GM21423 (cell line): ENCODE measurements at regions not wholly inside any gene's neighbourhood (a gene's known extent, or its start where the extent isn't known, plus 50 kb on each side); places are given as distances from the start of the nearest gene placed in this dataset.

Experiments
- ATAC-seq: cut with Tn5 transposase; IDR thresholded peaks from one replicate; pipeline ENCODE4 v1.9.1; 2021; ENCODE audit warnings: mild to moderate bottlenecking, moderate library complexity; ENCODE audit not compliant: unreplicated experiment

DNA sequence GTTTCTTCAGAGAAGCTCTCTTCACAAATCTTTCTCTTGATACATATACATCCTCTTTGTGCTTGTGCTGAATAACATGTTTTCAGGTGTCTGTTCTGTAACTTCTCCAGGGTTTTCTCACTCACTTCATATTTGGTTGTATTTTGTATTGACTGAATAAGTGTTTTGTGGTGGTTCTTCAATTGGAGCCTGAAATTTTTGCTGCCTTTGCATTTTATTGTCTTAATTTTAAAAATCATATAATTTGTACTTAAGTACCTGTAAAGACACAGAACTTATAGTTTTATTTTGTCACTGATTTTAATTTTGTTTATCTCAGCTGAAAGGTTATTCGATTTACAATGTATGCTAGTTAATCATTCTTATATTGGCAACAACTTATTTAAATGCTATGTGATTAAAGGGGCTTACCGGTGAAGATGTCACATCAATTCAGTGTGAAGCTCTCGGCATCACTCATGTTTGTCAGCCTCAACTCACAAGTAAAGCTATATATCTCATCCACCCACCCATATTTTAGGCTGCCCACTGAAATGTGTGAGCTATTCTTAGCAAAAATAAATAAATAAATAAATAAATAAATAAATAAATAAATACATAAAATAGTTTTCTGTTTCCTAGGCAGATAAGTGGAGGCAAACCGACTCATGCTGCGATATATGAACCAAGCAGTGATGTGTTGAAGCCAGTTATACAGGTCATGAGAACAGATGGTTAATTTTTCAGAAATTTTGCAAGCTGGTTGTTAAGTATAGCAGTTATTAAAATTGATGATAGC lies 76.4 kb upstream of the FSTL5 start:
- ATAC-seq: no peak

DNA sequence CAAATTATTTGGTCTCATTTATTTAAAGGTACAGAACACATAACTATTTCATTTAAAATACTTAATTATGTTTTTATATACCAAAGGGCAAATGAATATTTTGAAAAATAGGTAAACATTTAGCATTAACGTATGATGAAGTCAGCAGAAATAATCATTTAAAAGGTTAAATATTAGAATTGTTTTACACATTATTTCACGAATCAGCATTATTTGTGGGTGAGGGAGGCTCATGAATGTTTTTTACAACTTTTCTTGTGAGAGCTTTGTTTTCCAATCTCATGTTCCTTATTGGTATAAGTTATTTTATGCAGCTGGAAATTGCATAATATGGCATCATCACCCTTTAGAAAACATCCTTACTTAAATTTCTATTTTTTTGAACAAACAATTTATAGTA lies 73.9 kb upstream of the FSTL5 start:
- ATAC-seq: no peak

DNA sequence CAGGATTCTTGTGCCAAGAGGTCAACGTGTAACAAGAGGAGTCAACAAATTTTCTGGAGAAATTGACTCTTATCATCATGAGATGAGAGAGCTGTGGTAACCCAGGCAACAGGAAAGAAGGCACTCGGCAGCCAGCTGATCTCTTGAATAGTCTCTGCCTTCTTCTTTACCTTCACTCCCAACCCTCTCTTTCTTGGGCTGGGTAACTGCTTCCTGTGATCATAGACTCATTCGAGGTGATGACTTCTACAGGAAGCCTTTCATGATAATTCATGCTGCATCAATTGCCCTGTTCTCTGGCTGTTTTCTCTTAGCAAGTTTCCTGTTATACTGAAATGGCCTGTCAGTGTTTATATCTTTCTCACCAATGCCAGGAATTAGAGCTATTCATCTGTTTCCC lies 70.8 kb upstream of the FSTL5 start:
- no peak for ATAC-seq

DNA sequence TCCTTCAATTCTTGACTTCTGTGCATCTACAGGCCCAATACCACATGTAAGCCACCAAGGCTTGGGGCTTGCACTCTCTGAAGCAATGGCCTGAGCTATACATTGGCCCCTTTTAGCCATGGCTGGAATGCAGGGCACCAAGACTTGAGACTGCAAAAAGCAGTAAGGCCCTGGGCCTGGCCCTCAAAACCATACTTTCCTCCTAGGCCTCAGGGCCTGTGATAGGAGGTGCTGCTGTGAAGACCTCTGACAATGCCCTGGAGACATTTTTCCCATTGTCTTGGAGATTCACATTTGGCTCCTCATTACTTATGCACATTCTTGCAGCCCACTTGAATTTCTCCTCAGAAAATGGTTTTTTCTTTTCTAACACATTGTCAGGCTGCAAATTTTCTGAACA lies 68.5 kb upstream of the FSTL5 start:
- ATAC-seq: no peak

DNA sequence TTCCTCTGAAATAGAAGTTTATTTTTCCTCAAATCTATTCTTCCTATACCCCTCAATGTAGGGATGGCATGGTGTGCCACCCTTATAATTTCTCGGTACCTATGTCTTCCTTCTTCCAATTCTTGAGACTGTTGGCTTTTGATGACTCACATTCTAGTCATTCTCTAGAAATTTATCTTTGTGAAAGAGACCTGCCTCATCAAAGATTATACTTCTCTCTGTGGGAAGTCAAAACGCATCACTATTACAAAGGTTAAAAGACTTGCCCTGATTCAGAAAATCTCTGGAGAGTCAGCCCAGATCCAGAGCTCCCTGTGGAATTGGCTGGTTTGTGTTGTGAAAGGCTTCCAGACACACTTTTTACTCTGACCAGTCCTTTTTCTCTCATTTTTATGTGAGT lies 65.9 kb upstream of the FSTL5 start:
- no peak for ATAC-seq

DNA sequence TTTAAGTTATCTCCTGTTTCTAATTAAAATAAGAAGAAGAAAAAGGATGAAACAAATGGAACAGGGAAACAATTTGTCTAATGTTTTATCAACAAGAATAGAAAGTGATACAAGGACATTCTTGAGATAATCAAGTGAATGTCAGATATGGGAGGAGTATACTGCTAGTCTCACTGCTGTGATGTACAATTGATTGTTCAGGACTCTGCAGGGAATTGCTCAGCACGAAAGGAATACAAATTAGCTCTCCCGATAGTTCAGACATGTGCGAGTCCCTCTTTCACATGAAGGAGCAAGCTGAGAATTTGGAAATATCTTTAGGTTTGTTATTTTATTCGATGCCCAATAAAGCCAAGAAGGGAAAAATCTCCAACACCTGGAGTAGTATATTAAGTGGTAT lies 57.3 kb upstream of the FSTL5 start:
- ATAC-seq: no peak
